22Rv1 (cell line): ENCODE measurements at regions not wholly inside any gene's neighbourhood (a gene's known extent, or its start where the extent isn't known, plus 50 kb on each side); places are given as distances from the start of the nearest gene placed in this dataset.

Source experiments
- H3K27ac ChIP-seq: fragments of 450-650 bp; 2 replicates; pipeline ENCODE4 v1.5.1; 2017
- ZFX ChIP-seq: fragments of 450-650 bp; IDR thresholded peaks from 2 replicates; pipeline ENCODE4 v1.6.1; 2017; ENCODE audit warnings: antibody characterized with exemption, borderline replicate concordance
- TF ChIP-seq, protein P1 (sequence below): fragments of 450-650 bp; IDR thresholded peaks from 2 replicates; pipeline ENCODE4 v1.5.1; 2017; ENCODE audit warnings: mild to moderate bottlenecking

DNA sequence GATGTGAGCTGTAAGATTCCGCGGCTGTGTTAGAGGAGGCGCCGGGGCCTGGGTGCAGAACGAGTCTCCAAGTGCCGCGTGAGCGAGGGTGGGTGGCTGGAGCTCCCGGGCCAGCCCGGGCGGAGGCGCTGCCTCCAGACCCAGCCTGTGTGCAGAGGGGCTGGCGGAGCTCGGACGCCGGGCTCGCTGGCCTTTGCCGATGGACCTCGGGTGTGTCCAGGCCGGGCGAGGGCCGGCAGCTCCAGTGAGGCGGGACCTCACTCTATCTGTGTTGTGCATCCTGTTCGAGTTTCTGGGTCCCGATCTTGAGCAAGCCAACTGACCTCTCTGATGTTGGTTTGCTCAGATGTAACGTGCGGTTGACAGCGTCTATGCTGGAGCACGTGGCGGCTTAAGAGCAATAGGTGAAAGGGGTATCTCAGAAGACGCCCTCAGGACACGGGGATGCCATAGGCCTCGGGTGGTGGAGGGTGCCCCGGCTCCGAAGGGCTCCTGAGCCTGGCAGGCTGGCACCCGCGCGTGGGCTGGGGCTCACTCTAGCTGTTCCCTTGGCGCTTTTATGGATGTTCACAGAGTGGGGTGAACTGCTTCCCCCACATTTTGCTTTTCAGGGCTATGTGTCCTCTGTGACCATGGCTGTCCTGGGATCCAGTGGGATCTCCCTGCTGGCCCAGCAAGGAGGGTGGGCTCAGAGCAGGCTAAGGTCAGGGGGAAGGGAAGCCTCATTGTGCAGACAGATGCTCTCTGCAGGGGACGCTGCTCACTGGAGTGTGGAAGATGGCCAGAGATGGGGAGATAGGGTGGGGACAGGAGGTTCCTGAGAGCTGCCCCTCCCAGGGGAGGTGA lies 69.8 kb downstream of the MRPL36 start:
- TF ChIP-seq, protein P1, sequence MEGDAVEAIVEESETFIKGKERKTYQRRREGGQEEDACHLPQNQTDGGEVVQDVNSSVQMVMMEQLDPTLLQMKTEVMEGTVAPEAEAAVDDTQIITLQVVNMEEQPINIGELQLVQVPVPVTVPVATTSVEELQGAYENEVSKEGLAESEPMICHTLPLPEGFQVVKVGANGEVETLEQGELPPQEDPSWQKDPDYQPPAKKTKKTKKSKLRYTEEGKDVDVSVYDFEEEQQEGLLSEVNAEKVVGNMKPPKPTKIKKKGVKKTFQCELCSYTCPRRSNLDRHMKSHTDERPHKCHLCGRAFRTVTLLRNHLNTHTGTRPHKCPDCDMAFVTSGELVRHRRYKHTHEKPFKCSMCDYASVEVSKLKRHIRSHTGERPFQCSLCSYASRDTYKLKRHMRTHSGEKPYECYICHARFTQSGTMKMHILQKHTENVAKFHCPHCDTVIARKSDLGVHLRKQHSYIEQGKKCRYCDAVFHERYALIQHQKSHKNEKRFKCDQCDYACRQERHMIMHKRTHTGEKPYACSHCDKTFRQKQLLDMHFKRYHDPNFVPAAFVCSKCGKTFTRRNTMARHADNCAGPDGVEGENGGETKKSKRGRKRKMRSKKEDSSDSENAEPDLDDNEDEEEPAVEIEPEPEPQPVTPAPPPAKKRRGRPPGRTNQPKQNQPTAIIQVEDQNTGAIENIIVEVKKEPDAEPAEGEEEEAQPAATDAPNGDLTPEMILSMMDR, result no peak
- TF ChIP-seq ZFX, result no peak
- H3K27ac ChIP-seq, result no peak overlapping the region

DNA sequence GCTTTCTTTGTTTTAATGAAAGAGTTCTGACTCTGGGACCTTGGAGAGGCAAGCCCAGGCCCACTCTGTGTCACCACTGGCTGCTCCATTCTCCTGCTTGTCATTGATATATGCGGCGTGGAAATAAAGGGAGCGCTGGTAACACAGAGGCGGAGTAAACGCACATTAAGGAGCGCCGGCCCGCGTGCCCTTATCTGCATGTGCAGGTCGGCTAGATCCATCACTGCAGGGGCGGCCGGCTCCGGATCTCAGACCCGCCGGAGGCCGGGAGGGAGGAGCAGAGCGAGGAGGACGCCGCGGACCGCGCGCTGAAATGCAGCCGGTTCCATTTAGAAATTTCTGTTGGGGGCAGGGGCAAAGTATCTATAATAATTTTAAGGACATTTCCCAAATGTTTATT lies 70.8 kb downstream of the MRPL36 start:
- TF ChIP-seq ZFX, result no peak
- TF ChIP-seq, protein P1, result no peak
- H3K27ac ChIP-seq, result no peak overlapping the region

DNA sequence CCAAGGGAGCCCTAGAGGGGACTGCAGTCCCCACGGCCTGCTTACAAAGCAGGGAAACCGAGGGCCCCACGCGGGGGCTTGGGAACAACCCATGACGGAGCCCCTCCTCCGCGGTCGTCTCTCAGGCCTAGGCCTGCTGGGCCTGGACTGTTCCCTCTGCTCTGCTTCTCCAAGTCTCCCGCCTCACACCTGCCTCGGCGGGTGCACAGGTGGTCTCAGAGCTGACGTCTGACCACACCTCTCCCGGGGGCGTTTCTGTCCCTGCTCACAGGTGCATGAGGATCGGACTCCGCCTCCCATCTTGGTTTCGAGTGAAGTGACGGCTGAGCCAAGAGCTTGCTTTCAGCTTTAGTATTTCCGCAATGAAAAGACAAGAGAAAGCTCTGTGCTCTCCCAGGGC lies 72.1 kb downstream of the MRPL36 start:
- no peak for TF ChIP-seq ZFX
- TF ChIP-seq, protein P1, result no peak
- H3K27ac ChIP-seq, result no peak overlapping the region

DNA sequence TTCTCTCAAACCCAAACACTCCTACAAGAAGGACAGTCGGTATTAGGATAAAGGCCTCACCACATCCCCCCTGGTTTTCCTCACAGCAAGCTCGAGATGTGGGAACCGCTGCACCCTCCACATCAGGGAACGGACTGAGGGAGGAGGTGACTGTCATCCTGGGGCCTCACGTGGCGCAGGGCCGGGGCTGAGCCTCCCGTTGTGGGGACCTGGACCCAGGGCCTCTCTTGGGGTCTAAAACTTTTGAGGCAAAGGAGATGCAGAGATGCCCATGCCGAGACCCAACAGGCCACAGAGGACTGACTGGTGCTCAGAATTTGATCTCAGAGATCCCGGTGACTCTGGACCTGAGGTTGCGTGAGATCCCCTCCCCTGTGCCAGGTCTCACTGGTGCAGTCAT lies 72.7 kb downstream of the MRPL36 start:
- H3K27ac ChIP-seq, result no peak overlapping the region
- TF ChIP-seq ZFX, result no peak
- TF ChIP-seq, protein P1, result no peak

DNA sequence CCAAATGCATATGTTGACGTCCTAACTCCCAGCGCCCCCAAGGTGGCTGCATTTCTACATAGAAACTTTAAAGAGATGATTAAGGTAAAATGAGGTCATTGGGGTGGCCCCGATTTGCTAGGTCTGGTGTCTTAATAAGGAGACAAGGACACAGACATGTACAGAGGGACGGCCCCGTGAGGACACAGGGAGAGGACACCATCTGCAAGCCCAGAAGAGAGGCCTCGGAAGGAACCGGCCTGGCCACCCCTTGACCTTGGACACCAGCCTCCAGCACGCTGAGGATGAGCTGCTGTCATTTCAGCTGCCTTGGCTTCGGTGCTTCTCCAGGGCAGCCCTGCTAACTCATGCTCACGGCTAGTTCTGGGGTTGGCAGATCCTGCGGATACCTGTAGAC lies 73.2 kb downstream of the MRPL36 start:
- TF ChIP-seq, protein P1, result no peak
- no peak for TF ChIP-seq ZFX
- no peak overlapping the region for H3K27ac ChIP-seq

DNA sequence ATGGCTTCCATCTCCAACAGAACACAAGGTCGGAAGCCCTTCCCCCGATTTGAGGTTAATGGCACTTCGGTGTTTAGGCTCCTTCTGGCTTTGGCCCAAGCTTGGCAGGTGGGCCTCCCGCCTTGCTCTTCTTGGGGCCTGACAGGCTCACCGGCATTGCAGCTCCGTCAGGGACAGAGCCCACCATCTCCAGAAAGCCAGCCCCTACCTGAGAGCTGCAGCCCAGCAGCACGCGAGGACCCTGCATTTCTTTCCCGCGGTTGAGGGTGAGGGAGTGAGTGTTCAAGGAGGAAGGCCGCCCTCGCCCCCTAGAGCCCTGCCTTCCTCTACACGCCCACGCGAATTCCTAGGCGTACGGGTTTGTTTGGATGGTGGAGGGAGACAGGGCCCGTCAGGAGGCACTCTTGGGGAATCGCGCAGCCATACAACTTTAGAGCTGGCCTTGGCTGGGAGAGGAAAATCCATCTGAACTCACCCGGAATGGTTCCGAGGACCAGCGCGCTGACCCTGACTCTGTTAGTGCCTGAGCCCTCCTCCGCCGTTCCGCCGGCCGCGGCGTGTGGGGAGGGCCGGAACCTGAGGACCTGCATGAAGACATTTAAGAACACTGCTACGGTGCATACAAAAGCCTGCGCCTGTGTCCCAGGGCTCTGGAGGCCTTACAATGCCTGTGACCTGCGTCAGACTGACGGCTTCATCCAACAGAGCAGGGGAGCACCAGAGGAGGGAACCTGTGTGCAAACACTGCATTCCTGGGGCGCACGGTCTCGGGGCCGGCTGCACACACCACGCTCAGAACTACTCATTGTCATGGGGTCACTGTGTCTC lies 73.8 kb downstream of the MRPL36 start:
- no peak for TF ChIP-seq ZFX
- TF ChIP-seq, protein P1, result no peak
- no peak overlapping the region for H3K27ac ChIP-seq
